ENCODE measurements at regions not wholly inside any gene's neighbourhood (a gene's known extent, or its start where the extent isn't known, plus 50 kb on each side); places are given as distances from the start of the nearest gene placed in this dataset.

DNA sequence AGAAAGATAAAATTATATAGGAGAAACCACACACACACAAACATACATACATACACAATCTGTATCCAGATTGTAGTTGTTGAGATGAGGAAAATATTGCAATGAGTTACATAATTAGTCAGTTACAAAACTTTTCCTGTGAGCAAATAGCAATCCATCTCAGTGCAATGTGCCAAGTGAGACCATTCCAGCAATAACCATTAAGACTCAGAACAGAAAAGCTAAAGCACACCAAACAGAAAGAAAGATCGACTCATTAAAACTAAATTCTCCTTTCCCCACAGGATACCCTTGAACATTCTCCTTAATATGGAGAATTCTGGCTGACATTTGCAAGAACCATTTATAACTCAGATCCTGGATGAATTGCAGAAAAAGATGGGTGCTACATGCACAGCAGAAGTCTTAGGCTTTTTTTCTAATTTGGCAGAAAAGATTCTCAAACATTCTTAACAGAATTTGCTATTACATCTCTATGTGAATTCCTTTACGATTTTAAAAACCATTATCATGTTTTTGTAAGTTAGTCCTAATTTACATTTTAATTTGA is 1341.2 kb upstream of the SPRY2 start:
- Histone ChIP-seq H4K91ac (ENCODE audit: insufficient read depth, low read depth, low read length) (no peak overlapping the region), H4K8ac (ENCODE audit: low read depth in 2 of 2, low read length in 2 of 2) (no peak overlapping the region), H2AK9ac (replicated peaks; ENCODE audit: low read depth, low read length, poor library complexity) (no peak overlapping the region), H3K4ac (ENCODE audit: low read depth, low read length) (no peak overlapping the region), H3K4me2 (ENCODE audit: low read depth, low read length) (no peak overlapping the region), H2BK120ac (ENCODE audit: low read depth, low read length) (no peak overlapping the region), H3K79me1 (ENCODE audit: low read depth in 1 of 2, low read length in 2 of 2) (no peaks in the 10 kb centered on the region), H3K27ac (ENCODE audit: insufficient read depth, low read length) (no peak overlapping the region), H3K14ac (replicated peaks; ENCODE audit: low read depth, low read length) (no peak overlapping the region), H3K27me3 (ENCODE audit: control insufficient read depth, insufficient read depth, low read length) (no peaks in the 10 kb centered on the region), H3K9me3 (ENCODE audit: control insufficient read depth, insufficient read depth, low read length) (peaks cover 5% of the 10 kb centered on the region), H2AFZ (replicated peaks; ENCODE audit: low read length, poor library complexity) (no peak overlapping the region), H2BK15ac (ENCODE audit: low read depth, low read length) (no peak overlapping the region), H2BK20ac (ENCODE audit: low read depth, low read length) (no peak overlapping the region), H3K36me3 (ENCODE audit: control insufficient read depth, insufficient read depth, low read length) (no peaks in the 10 kb centered on the region), H3K9ac (ENCODE audit: low read depth, low read length) (no peak overlapping the region), H3K18ac (ENCODE audit: low read depth, low read length) (no peak overlapping the region), H2AK5ac (ENCODE audit: low read depth, low read length) (no peak overlapping the region), H3K4me1 (ENCODE audit: control insufficient read depth, insufficient read depth, low read length) (no peaks in the 10 kb centered on the region), H3K4me3 (ENCODE audit: insufficient read depth, low read depth, low read length) (no peak overlapping the region), H2BK5ac (ENCODE audit: low read depth, low read length, poor library complexity, severe bottlenecking) (no peak overlapping the region), H4K20me1 (ENCODE audit: insufficient read depth, low read length) (no peaks in the 10 kb centered on the region), H3K9me1 (ENCODE audit: insufficient read depth, low read length) (no peaks in the 10 kb centered on the region), H3K23ac (ENCODE audit: low read depth, low read length) (no peak overlapping the region), H3K56ac (ENCODE audit: extremely low read depth, insufficient read depth, low read length) (no peak overlapping the region), H4K5ac (ENCODE audit: low read depth, low read length) (no peak overlapping the region)
- intact Hi-C loops (cut with micrococcal nuclease) (no loop called here), dilution Hi-C loops (cut with HindIII; ENCODE audit: low sequenced_read_pairs, unreplicated experiment) (no loop called here), in situ Hi-C loops (cut with MboI; ENCODE audit: low sequenced_read_pairs) (no loop called here)
- WGBS, 2 experiments (ENCODE audit: extremely low coverage in 2 of 2, insufficient read length in 1 of 2) = no CpG with 5 or more reads among the region's 2 CpGs
- ChIA-PET CTCF (no interaction called here), POLR2A (ENCODE audit: unreplicated experiment) (no interaction called here)
- DNase-seq = no peak
- ATAC-seq (ENCODE audit: low read depth) = no peak
- TF ChIP-seq SMC3 (IDR thresholded peaks at IDR 0.05; ENCODE audit: low read depth, low read length) (no peak), RFX5 (IDR thresholded peaks at IDR 0.05; ENCODE audit: low read depth, low read length) (no peak), POLR2A (IDR thresholded peaks at IDR 0.05; ENCODE audit: low read depth, low read length) (no peak), MAFK (IDR thresholded peaks at IDR 0.05; ENCODE audit: low read depth, low read length) (no peak), BHLHE40 (IDR thresholded peaks at IDR 0.05; ENCODE audit: low read depth, low read length) (no peak), RAD21 (IDR thresholded peaks at IDR 0.05; ENCODE audit: low read length) (no peak), MAZ (IDR thresholded peaks at IDR 0.05; ENCODE audit: borderline replicate concordance, low read depth, low read length) (no peak), CHD1 (IDR thresholded peaks at IDR 0.05; ENCODE audit: low read depth, low read length) (no peak), CEBPB (IDR thresholded peaks at IDR 0.05; ENCODE audit: low read depth, low read length) (no peak), MXI1 (IDR thresholded peaks at IDR 0.05; ENCODE audit: borderline replicate concordance, low read depth, low read length) (no peak), NFE2L2 (IDR thresholded peaks at IDR 0.05; ENCODE audit: low read depth, low read length) (no peak)
- TF ChIP-seq, protein P1, sequence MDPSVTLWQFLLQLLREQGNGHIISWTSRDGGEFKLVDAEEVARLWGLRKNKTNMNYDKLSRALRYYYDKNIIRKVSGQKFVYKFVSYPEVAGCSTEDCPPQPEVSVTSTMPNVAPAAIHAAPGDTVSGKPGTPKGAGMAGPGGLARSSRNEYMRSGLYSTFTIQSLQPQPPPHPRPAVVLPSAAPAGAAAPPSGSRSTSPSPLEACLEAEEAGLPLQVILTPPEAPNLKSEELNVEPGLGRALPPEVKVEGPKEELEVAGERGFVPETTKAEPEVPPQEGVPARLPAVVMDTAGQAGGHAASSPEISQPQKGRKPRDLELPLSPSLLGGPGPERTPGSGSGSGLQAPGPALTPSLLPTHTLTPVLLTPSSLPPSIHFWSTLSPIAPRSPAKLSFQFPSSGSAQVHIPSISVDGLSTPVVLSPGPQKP (IDR thresholded peaks at IDR 0.05; ENCODE audit: borderline replicate concordance, low read depth, low read length) = no peak
- TF ChIP-seq, protein P2, sequence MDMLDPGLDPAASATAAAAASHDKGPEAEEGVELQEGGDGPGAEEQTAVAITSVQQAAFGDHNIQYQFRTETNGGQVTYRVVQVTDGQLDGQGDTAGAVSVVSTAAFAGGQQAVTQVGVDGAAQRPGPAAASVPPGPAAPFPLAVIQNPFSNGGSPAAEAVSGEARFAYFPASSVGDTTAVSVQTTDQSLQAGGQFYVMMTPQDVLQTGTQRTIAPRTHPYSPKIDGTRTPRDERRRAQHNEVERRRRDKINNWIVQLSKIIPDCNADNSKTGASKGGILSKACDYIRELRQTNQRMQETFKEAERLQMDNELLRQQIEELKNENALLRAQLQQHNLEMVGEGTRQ (IDR thresholded peaks at IDR 0.05; ENCODE audit: low read depth, low read length) = no peak
- TF ChIP-seq, protein P3, sequence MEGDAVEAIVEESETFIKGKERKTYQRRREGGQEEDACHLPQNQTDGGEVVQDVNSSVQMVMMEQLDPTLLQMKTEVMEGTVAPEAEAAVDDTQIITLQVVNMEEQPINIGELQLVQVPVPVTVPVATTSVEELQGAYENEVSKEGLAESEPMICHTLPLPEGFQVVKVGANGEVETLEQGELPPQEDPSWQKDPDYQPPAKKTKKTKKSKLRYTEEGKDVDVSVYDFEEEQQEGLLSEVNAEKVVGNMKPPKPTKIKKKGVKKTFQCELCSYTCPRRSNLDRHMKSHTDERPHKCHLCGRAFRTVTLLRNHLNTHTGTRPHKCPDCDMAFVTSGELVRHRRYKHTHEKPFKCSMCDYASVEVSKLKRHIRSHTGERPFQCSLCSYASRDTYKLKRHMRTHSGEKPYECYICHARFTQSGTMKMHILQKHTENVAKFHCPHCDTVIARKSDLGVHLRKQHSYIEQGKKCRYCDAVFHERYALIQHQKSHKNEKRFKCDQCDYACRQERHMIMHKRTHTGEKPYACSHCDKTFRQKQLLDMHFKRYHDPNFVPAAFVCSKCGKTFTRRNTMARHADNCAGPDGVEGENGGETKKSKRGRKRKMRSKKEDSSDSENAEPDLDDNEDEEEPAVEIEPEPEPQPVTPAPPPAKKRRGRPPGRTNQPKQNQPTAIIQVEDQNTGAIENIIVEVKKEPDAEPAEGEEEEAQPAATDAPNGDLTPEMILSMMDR (conservative IDR thresholded peaks at IDR 0.05; ENCODE audit: low read depth, low read length) = no peak
- BruUV-seq (replicated peaks) = no TSS peak

Measured in IMR-90 (cell line).